ENCODE measurements at regions not wholly inside any gene's neighbourhood (a gene's known extent, or its start where the extent isn't known, plus 50 kb on each side); places are given as distances from the start of the nearest gene placed in this dataset.

GRCh38 chr2:46813020-46813415 lies 102.6 kb downstream of the MCFD2 start:
- TF ChIP-seq, protein P1, sequence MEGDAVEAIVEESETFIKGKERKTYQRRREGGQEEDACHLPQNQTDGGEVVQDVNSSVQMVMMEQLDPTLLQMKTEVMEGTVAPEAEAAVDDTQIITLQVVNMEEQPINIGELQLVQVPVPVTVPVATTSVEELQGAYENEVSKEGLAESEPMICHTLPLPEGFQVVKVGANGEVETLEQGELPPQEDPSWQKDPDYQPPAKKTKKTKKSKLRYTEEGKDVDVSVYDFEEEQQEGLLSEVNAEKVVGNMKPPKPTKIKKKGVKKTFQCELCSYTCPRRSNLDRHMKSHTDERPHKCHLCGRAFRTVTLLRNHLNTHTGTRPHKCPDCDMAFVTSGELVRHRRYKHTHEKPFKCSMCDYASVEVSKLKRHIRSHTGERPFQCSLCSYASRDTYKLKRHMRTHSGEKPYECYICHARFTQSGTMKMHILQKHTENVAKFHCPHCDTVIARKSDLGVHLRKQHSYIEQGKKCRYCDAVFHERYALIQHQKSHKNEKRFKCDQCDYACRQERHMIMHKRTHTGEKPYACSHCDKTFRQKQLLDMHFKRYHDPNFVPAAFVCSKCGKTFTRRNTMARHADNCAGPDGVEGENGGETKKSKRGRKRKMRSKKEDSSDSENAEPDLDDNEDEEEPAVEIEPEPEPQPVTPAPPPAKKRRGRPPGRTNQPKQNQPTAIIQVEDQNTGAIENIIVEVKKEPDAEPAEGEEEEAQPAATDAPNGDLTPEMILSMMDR (IDR thresholded peaks at IDR 0.05; ENCODE audit: borderline replicate concordance, extremely low read depth, low read length, poor library complexity, severe bottlenecking), result no peak
- TF ChIP-seq EZH2 (IDR thresholded peaks at IDR 0.05; ENCODE audit: borderline replicate concordance, low read depth, low read length, severe bottlenecking), result no peak

Data from DND-41 (cell line).